ENCODE measurements at regions not wholly inside any gene's neighbourhood (a gene's known extent, or its start where the extent isn't known, plus 50 kb on each side); places are given as distances from the start of the nearest gene placed in this dataset.

GRCh38 chr3:152780553-152780952 lies 54.4 kb upstream of the P2RY1 start:
- no peak for DNase-seq

- no peak for DNase-seq
Measured at GRCh38 chr3:152785051-152785450, 49.9 kb upstream of the P2RY1 start.

All from SHP77 (cell line).